Transverse colon (tissue), 4 donors: ENCODE measurements at regions not wholly inside any gene's neighbourhood (a gene's known extent, or its start where the extent isn't known, plus 50 kb on each side); places are given as distances from the start of the nearest gene placed in this dataset.

ENCODE experiments used
- DNase-seq: peaks from one replicate; pipeline ENCODE4 v3.0.0-alpha.2; 2019
- H3K27ac ChIP-seq, 4 donors: fragments of 200-600 bp; sonication (generic); 2 replicates each; pipeline ENCODE4 v1.5.1; 2016 to 2018; ENCODE audit warnings: inconsistent platforms in 4 of 4
- H3K27me3 ChIP-seq: fragments of 200-600 bp; sonication (generic); 2 replicates; pipeline ENCODE4 v1.5.1; 2017; ENCODE audit warnings: inconsistent platforms
- H3K36me3 ChIP-seq, 4 donors: fragments of 200-600 bp; sonication (generic); 2 replicates each; pipeline ENCODE4 v1.5.1; 2017 to 2019; ENCODE audit warnings: inconsistent platforms in 4 of 4
- H3K4me1 ChIP-seq, 4 donors: fragments of 200-600 bp; sonication (generic); 2 replicates each; pipeline ENCODE4 v1.5.1; 2017 to 2020; ENCODE audit warnings: inconsistent platforms in 4 of 4
- H3K4me3 ChIP-seq, 4 donors: fragments of 200-600 bp; sonication (generic); 1 replicate in 1 of 4; 2 replicates in 3 of 4; pipeline versions ENCODE4 v1.5.1 to v1.6.1; 2017 to 2019; ENCODE audit warnings: inconsistent platforms in 4 of 4
- H3K9me3 ChIP-seq, 2 donors: fragments of 200-600 bp; sonication (generic); 2 replicates each; pipeline ENCODE4 v1.5.1; 2017 to 2019; ENCODE audit warnings: inconsistent platforms in 2 of 2
- EP300 ChIP-seq: sonication (generic); formaldehyde crosslinking; IDR thresholded peaks from one replicate; pipeline ENCODE4 v1.6.1; 2017; ENCODE audit warnings: antibody characterized with exemption, low read depth
- POLR2A ChIP-seq: fragments of 450-650 bp; IDR thresholded peaks from one replicate; pipeline ENCODE4 v1.6.1; 2016; ENCODE audit warnings: antibody characterized with exemption, mild to moderate bottlenecking, moderate library complexity
- POLR2AphosphoS5 ChIP-seq, 3 donors: sonication (generic); formaldehyde crosslinking; IDR thresholded peaks; one replicate each; pipeline ENCODE4 v1.6.1; 2016; ENCODE audit warnings: antibody characterized with exemption in 3 of 3
- WGBS, 2 donors: methylation state at CpG; one replicate each; pipeline ENCODE4 v1.1.5; 2018; ENCODE audit warnings: low coverage in 1 of 2; 5-methylcytosine and 5-hydroxymethylcytosine counted together
- in situ Hi-C, 4 donors: fragments of 200-750 bp; cut with MboI; loops; one replicate each; pipeline versions ENCODE4 v1.15.0 to v1.15.1; 2017; ENCODE audit warnings: low sequenced_read_pairs in 3 of 4, low pct_ligation_motif_present in 1 of 4, low pct_unique_long_range_greater_than_20kb in 1 of 4
- intact Hi-C: fragments of 100-400 bp; cut with DNase I; formaldehyde crosslinking; loops from one replicate; pipeline ENCODE4 v1.15.1; 2023; ENCODE audit warnings: low total_unique reads
- TF ChIP-seq, protein P1 (sequence below), 5 experiments: fragments of 200-600 bp in 3 of 5; fragments of 450-650 bp in 2 of 5; sonication (generic) in 3 of 5; IDR thresholded peaks; 1 replicate in 2 of 5; 2 replicates in 3 of 5; pipeline ENCODE4 v1.5.1; 2016 to 2017; ENCODE audit warnings: antibody characterized with exemption in 5 of 5, inconsistent platforms in 3 of 5, mild to moderate bottlenecking in 2 of 5, moderate library complexity in 1 of 5

DNA sequence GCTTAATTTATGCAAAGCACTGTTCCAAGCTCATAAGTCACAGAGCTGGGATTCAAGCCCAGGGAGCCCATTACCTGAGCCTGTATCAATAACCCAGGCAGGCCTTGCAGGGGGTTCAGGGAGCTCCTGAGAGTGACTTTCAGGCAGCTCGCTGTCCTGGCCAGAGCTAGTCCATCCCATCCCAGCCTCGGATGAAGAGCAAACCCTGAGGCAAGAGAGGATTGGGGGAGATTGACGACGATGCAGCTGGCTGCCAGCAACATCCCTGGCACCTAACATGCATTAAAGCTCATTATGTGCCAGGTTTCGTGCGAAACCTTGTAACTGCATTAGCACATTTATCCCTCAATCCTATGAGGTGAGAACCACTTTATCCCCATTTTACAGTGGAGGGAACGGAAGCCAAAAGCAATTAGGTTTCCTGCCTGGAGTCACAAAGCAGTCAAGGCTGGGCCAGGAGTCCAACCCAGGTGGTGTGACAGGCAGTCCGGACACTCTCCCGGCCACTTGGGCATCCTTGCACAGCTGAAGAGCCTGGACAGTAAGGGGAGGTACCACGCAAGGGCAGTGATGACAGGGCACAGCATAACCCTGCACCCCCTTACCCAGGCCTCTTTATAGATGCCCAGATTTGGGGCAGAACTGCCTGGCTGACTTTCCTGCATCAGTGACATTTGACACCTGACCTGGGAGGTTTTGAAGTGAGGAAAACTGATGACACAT, 129.8 kb upstream of the CHST15 start:
- Histone ChIP-seq H3K27ac (peak overlapping the region in 1 of 4 donors; percentile 52), H3K4me1 (peaks cover 0 to 8% (median 0%) of the 10 kb centered on the region in 4 donors), H3K27me3 (no peaks in the 10 kb centered on the region), H3K36me3 (no peaks in the 10 kb centered on the region), H3K9me3 (no peaks in the 10 kb centered on the region), H3K4me3 (no peak overlapping the region)
- TF ChIP-seq, protein P1, sequence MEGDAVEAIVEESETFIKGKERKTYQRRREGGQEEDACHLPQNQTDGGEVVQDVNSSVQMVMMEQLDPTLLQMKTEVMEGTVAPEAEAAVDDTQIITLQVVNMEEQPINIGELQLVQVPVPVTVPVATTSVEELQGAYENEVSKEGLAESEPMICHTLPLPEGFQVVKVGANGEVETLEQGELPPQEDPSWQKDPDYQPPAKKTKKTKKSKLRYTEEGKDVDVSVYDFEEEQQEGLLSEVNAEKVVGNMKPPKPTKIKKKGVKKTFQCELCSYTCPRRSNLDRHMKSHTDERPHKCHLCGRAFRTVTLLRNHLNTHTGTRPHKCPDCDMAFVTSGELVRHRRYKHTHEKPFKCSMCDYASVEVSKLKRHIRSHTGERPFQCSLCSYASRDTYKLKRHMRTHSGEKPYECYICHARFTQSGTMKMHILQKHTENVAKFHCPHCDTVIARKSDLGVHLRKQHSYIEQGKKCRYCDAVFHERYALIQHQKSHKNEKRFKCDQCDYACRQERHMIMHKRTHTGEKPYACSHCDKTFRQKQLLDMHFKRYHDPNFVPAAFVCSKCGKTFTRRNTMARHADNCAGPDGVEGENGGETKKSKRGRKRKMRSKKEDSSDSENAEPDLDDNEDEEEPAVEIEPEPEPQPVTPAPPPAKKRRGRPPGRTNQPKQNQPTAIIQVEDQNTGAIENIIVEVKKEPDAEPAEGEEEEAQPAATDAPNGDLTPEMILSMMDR (IDR thresholded peaks at IDR 0.05), result no peak
- TF ChIP-seq POLR2A (no peak), EP300 (no peak), POLR2AphosphoS5 (IDR thresholded peaks at IDR 0.05) (no peak)
- 74% methylated on average over 8 of the region's 10 CpGs; no CpG with 5 or more reads in 1 of the 2 donors for WGBS, 2 donors
- no peak for DNase-seq
- intact Hi-C loops, result no loop called here
- in situ Hi-C loops, result no loop called here

DNA sequence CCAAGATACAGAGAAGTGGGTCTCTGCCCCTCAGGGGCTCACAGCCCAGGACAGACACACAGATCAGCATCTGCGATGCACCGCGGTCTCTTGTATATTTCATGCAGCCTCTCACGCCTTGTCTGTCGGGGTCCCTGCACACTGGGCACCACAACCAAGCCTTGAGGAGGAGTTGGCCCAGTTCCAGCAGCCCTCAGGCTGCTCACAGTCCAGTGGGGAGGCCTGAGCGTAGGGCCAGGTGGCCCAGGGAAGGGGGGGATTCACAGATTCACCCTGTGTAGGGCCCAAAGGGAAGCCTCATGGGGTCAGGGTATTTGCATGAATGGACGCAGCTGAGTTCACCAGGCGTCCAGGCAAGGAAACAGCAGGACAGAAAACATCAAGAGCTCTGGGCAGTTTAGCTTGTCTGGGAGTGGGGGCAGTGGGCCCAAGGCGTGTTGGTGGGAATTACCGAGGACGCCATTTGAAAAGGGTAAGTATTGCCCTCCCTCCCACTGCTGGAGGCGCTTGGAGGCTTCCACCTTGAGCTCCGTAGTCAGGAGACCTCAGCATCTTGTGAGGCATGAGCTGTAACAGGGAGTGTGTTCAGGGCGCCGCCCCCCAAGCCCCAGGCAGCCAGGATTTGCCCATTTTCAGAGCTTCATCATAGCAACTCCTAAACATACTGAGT, 129.1 kb upstream of the CHST15 start:
- no peaks in the 10 kb centered on the region for H3K9me3 ChIP-seq
- TF ChIP-seq POLR2AphosphoS5 (IDR thresholded peaks at IDR 0.05), result no peak
- no peak for TF ChIP-seq POLR2A
- TF ChIP-seq EP300, result no peak
- no peaks in the 10 kb centered on the region for H3K36me3 ChIP-seq
- peak overlapping the region in 1 of 4 donors; percentile 52 for H3K27ac ChIP-seq
- peaks cover 0 to 8% (median 0%) of the 10 kb centered on the region in 4 donors for H3K4me1 ChIP-seq
- DNase-seq, result peak; percentile 37
- WGBS, 2 donors, result 75% methylated on average over 15 of the region's 15 CpGs; no CpG with 5 or more reads in 1 of the 2 donors
- intact Hi-C loops (no loop called here), in situ Hi-C loops (no loop called here)
- H3K4me3 ChIP-seq, result no peak overlapping the region
- no peaks in the 10 kb centered on the region for H3K27me3 ChIP-seq

DNA sequence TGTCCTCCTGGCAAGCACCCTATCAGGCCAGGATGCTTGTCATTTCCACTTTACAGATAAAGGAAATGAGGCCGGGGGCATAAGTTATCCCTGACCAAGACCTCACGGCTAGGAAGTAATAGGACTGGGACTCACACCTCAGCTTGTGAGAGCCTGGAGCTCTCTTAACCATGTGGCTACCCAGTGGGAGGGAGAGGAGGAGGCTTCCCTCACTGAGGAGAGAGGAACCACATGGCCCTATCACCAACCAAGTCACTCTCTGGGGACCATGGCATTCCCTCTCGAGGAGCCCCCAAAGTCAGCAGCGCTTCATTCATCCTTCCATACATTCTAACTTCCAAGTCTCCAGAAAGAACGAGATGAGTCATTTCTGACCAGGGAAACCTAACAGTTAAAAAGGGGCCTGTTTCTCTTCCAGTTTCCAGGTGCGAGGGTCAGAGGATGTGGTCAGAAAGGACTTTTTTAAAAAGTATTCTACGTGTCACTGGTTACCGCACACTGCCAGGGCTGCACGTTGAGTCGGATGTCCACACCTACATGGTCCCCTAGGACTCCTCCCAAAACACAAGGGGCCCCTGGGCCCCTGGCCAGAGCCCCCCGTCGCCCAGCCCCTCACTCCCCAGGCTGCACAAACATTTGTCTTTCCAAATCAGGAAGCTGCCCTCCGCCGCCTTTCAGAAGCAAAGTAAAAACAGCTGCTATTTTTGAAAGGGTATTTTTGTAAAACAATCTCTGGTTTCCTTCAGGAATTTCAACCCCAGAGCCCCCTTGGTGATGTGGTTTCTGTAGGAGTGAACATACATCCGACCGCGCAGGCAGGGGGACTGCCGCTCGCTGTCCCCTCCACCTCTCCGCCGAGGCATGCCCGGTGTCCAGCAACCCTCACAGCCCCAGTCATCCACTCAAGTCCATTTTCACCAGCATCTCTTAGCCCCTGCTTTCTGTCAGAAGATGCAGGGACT, 128.2 kb upstream of the CHST15 start:
- Histone ChIP-seq H3K27me3 (no peaks in the 10 kb centered on the region), H3K27ac (peak overlapping the region in 2 of 4 donors; percentile 31 to 52), H3K4me1 (peaks cover 0 to 8% (median 0%) of the 10 kb centered on the region in 4 donors), H3K4me3 (no peak overlapping the region), H3K9me3 (no peaks in the 10 kb centered on the region), H3K36me3 (no peaks in the 10 kb centered on the region)
- intact Hi-C loops (no loop called here), in situ Hi-C loops (no loop called here)
- TF ChIP-seq, protein P1 (IDR thresholded peaks at IDR 0.05), result no peak
- TF ChIP-seq EP300 (no peak), POLR2A (no peak), POLR2AphosphoS5 (IDR thresholded peaks at IDR 0.05) (no peak)
- peak; percentile 49 for DNase-seq
- WGBS, 2 donors, result 49 to 55% methylated on average over 11 to 22 of the region's 22 CpGs

DNA sequence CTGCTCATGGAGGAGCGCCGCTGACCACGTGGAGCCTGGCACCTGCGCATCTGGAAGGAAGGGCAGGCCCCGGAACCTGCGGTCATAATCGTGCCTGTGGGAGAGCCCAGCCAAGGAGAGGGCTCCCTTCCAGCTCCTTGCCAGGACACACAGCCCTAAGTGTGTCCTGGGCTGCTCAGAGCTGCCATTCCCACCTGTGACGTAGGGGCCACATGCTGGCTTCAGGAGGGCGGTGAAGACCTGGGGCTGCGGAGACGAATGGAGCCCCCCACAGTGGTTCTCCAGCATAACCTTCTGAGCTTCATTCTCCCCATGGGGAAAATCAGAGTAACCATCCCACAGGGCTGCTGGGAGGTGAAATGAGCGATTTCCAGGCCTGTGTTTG, 127.6 kb upstream of the CHST15 start:
- no peak for DNase-seq
- peak overlapping the region in 2 of 4 donors; percentile 20 to 31 for H3K27ac ChIP-seq
- whole genome bisulfite sequencing, 2 donors, result 77% methylated on average over 12 of the region's 12 CpGs; no CpG with 5 or more reads in 1 of the 2 donors
- intact Hi-C loops (no loop called here), in situ Hi-C loops (no loop called here)
- no peaks in the 10 kb centered on the region for H3K27me3 ChIP-seq
- H3K9me3 ChIP-seq, result no peaks in the 10 kb centered on the region
- H3K4me1 ChIP-seq, result peaks cover 0 to 8% (median 0%) of the 10 kb centered on the region in 4 donors
- H3K4me3 ChIP-seq, result no peak overlapping the region
- H3K36me3 ChIP-seq, result no peaks in the 10 kb centered on the region
- TF ChIP-seq, protein P1 (IDR thresholded peaks at IDR 0.05), result no peak
- no peak for TF ChIP-seq POLR2AphosphoS5 (IDR thresholded peaks at IDR 0.05)
- TF ChIP-seq EP300, result no peak
- no peak for TF ChIP-seq POLR2A
